GM12873 (cell line): ENCODE measurements at regions not wholly inside any gene's neighbourhood (a gene's known extent, or its start where the extent isn't known, plus 50 kb on each side); places are given as distances from the start of the nearest gene placed in this dataset.

Experiments used
- CTCF ChIP-seq: IDR thresholded peaks from 2 replicates; pipeline ENCODE4 v1.5.1; 2012; ENCODE audit warnings: low read depth, mild to moderate bottlenecking, moderate library complexity, low read length, control low read depth; ENCODE audit not compliant: insufficient read depth; ENCODE audit errors: missing control alignments

- no peak for TF ChIP-seq CTCF
These were observed 156.0 kb downstream of the PCDH18 start for GRCh38 chr4:137376312-137376711.

GRCh38 chr4:137375111-137375850 is 157.0 kb downstream of the PCDH18 start:
- no peak for TF ChIP-seq CTCF

- TF ChIP-seq CTCF = no peak
These were observed 161.6 kb downstream of the PCDH18 start for GRCh38 chr4:137370679-137371078.

- no peak for TF ChIP-seq CTCF
These were observed 162.1 kb downstream of the PCDH18 start for GRCh38 chr4:137370206-137370633.

GRCh38 chr4:137367620-137368019 is 164.7 kb downstream of the PCDH18 start:
- TF ChIP-seq CTCF = no peak

- TF ChIP-seq CTCF = no peak
These were observed 168.8 kb downstream of the PCDH18 start for GRCh38 chr4:137363496-137363895.

GRCh38 chr4:137361756-137362470 is 170.4 kb downstream of the PCDH18 start:
- TF ChIP-seq CTCF = no peak
